B cell (primary cell): ENCODE measurements at regions not wholly inside any gene's neighbourhood (a gene's known extent, or its start where the extent isn't known, plus 50 kb on each side); places are given as distances from the start of the nearest gene placed in this dataset.
A peak's percentile ranks its signal among the peaks of the same experiment; 100 is the strongest.

ENCODE experiments used
- ATAC-seq: fragments of 200-7000 bp; cut with Tn5 transposase; one replicate; pipeline ENCODE4 v1.10.0; 2021; ENCODE audit warnings: low read depth, mild to moderate bottlenecking, moderate number of reproducible peaks, moderate library complexity
- CTCF ChIA-PET: fragments of 350-600 bp; sonication (Branson Sonifier 250); formaldehyde crosslinking; loops from one replicate; lab custom pipeline; 2021; ENCODE audit warnings: antibody characterized with exemption, inconsistent platforms; lab: Charles Lee
- POLR2A ChIA-PET: fragments of 350-600 bp; sonication (Branson Sonifier 250); formaldehyde crosslinking; loops from one replicate; lab custom pipeline; 2021; ENCODE audit warnings: antibody characterized with exemption; lab: Charles Lee
- DNase-seq: peaks from one replicate; pipeline ENCODE4 v3.0.0; 2013
- H2AFZ ChIP-seq: 2 replicates; pipeline ENCODE4 v1.6.1; 2012; ENCODE audit warnings: mild to moderate bottlenecking, low read depth, low read length; ENCODE audit not compliant: insufficient read depth, poor library complexity, severe bottlenecking
- H3K27ac ChIP-seq, 2 donors: 1 replicate in 1 of 2; 2 replicates in 1 of 2; pipeline ENCODE4 v1.5.1; 2012 to 2013; ENCODE audit warnings: low read length in 2 of 2, mild to moderate bottlenecking in 2 of 2, moderate library complexity in 1 of 2
- H3K27me3 ChIP-seq, 4 experiments: fragments of 200-600 bp in 1 of 4; sonication (generic) in 1 of 4; replicated peaks in 1 of 4; 1 replicate in 2 of 4; 2 replicates in 2 of 4; pipeline versions ENCODE4 v1.6.1 to v1.7.0; 2013 to 2016; ENCODE audit warnings: low read length in 3 of 4, mild to moderate bottlenecking in 2 of 4, mixed read lengths in 1 of 4, moderate library complexity in 1 of 4; ENCODE audit not compliant: insufficient read depth in 4 of 4, control insufficient read depth in 3 of 4; ENCODE audit errors: control extremely low read depth in 1 of 4
- H3K36me3 ChIP-seq, 2 experiments: replicated peaks in 1 of 2; 1 replicate in 1 of 2; 2 replicates in 1 of 2; pipeline versions ENCODE4 v1.6.1 to v1.7.1; 2013; ENCODE audit warnings: low read length in 1 of 2; ENCODE audit not compliant: insufficient read depth in 2 of 2, control insufficient read depth in 1 of 2; ENCODE audit errors: control extremely low read depth in 1 of 2, extremely low read depth in 1 of 2
- H3K4me1 ChIP-seq, 2 donors: fragments of 200-600 bp in 1 of 2; sonication (generic) in 1 of 2; 1 replicate in 1 of 2; 2 replicates in 1 of 2; pipeline versions ENCODE4 v1.5.1 to v1.6.1; 2013 to 2017; ENCODE audit warnings: low read length in 2 of 2; ENCODE audit not compliant: control insufficient read depth in 2 of 2, insufficient read depth in 2 of 2
- H3K4me2 ChIP-seq: replicated peaks from 2 replicates; pipeline ENCODE3; 2012; ENCODE audit warnings: mild to moderate bottlenecking, low read depth, low read length; ENCODE audit not compliant: poor library complexity, severe bottlenecking
- H3K4me3 ChIP-seq, 5 experiments: fragments of 200-600 bp in 1 of 5; sonication (generic) in 1 of 5; 1 replicate in 3 of 5; 2 replicates in 2 of 5; pipeline versions ENCODE4 v1.5.1 to v1.7.0; 2011 to 2016; ENCODE audit warnings: low read length in 4 of 5, mild to moderate bottlenecking in 4 of 5, low read depth in 2 of 5, control low read depth in 1 of 5, moderate library complexity in 1 of 5; ENCODE audit not compliant: insufficient read depth in 1 of 5; ENCODE audit errors: control extremely low read depth in 1 of 5, extremely low read depth in 1 of 5
- H3K79me2 ChIP-seq: fragments of 200-600 bp; sonication (generic); one replicate; pipeline ENCODE4 v1.6.0; 2016; ENCODE audit warnings: low read length; ENCODE audit not compliant: control insufficient read depth, insufficient read depth
- H3K9ac ChIP-seq: fragments of 200-600 bp; sonication (generic); 2 replicates; pipeline ENCODE4 v1.6.1; 2017; ENCODE audit warnings: mild to moderate bottlenecking, low read length, moderate library complexity
- H3K9me3 ChIP-seq, 3 donors: one replicate each; pipeline versions ENCODE4 v1.6.1 to v1.7.1; 2013; ENCODE audit warnings: low read length in 2 of 3; ENCODE audit not compliant: control insufficient read depth in 2 of 3, insufficient read depth in 1 of 3; ENCODE audit errors: control extremely low read depth in 1 of 3
- H4K20me1 ChIP-seq: 2 replicates; pipeline ENCODE4 v1.6.0; 2012; ENCODE audit warnings: mild to moderate bottlenecking, low read length; ENCODE audit not compliant: insufficient read depth, control insufficient read depth, poor library complexity, severe bottlenecking
- H3K27ac Mint-ChIP-seq: one replicate; pipeline ENCODE4 v1.8.0; 2021; ENCODE audit warnings: mixed read lengths
- H3K27me3 Mint-ChIP-seq: one replicate; pipeline ENCODE4 v1.8.0; 2021; ENCODE audit warnings: mixed read lengths
- H3K4me1 Mint-ChIP-seq: one replicate; pipeline ENCODE4 v1.8.0; 2021; ENCODE audit warnings: mixed read lengths
- H3K4me3 Mint-ChIP-seq: one replicate; pipeline ENCODE4 v1.8.0; 2021; ENCODE audit warnings: mixed read lengths
- H3K9me3 Mint-ChIP-seq: one replicate; pipeline ENCODE4 v1.8.0; 2022; ENCODE audit warnings: mixed read lengths; ENCODE audit not compliant: insufficient read depth
- CTCF ChIP-seq: fragments of 200-600 bp; IDR thresholded peaks from one replicate; pipeline ENCODE4 v1.8.0; 2022; ENCODE audit warnings: antibody characterized with exemption, mild to moderate bottlenecking
- EZH2 ChIP-seq: IDR thresholded peaks from 2 replicates; pipeline ENCODE4 v1.6.1; 2012; ENCODE audit warnings: borderline replicate concordance, low read depth, mild to moderate bottlenecking, moderate library complexity, low read length; ENCODE audit not compliant: insufficient read depth, poor library complexity, severe bottlenecking
- WGBS: methylation state at CpG from one replicate; pipeline ENCODE4 v1.1.5; 2013; ENCODE audit warnings: missing lambda C conversion rate; ENCODE audit not compliant: insufficient coverage; 5-methylcytosine and 5-hydroxymethylcytosine counted together
- intact Hi-C: fragments of 100-400 bp; cut with micrococcal nuclease; formaldehyde crosslinking; loops from one replicate; pipeline ENCODE4 v1.10.0; 2022

DNA sequence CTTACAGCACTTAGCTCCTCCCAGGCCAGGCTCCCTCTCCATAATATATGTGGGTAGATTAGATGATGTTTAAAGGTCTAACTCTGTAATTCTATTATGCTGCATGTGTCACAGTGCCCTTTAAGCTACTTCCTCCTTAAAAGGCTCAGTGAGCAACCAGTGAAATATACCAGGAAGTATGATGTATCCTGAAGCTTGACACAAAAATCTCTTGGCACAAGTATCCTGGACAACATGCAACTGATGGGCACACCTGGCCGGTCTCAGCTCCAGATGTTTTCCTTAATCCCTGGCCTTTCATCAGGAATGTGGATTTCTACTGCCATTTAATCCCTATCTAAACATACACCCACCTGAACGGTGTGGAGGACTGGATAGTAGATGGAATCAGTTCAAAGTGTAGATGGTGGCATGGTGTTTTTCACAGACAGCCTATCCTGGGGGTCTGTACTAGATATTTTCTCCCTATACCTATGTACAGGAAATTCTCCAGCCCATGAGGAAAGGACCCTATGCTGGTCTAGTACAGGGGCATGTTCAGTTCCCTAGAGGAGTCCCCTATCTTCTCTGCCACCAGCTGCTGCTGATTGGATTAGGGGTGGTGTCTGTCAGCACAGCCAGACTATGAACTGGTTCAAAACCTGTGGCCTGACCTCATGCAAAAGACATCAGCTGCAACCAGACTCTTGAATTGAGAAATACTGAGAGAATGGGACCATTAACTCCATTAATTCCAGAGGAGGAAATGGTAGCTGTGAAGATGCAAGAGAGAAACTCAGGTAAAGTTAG, 59.4 kb upstream of the CITED2 start:
- no peak for TF ChIP-seq CTCF
- no peak for TF ChIP-seq EZH2
- peak overlapping the region; percentile 7 for H2AFZ ChIP-seq

DNA sequence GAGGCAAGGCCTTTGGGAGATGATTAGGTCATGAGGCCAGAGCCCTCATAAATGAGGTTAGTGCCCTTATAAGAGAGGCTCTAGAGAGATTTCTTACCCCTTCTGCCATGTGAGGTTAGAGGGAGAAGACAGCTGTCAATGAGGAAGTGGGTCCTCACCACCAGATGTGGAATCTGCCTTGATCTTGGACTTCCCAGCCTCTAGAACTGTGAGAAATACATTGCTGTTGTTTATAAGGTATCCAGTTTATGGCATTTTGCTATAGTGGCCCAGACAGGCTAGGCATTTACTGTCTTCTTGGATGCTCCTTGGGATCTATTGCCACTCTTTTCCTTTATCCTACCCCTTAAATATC, 57.1 kb upstream of the CITED2 start:
- no peak for TF ChIP-seq EZH2
- Histone ChIP-seq H3K4me1 (peaks cover 4% of the 10 kb centered on the region in 2 donors), H3K79me2 (no peaks in the 10 kb centered on the region), H3K27ac (no peak overlapping the region), H3K36me3 (no peaks in the 10 kb centered on the region), H3K9me3 (peaks cover 0 to 7% (median 3%) of the 10 kb centered on the region in 3 donors), H3K4me3 (no peak overlapping the region), H3K4me2 (no peak overlapping the region), H2AFZ (no peak overlapping the region), H3K27me3 (no peaks in the 10 kb centered on the region), H4K20me1 (no peaks in the 10 kb centered on the region), H3K9ac (no peak overlapping the region)
- H3K27ac Mint-ChIP-seq = no peak overlapping the region
- intact Hi-C loops = no loop called here
- ATAC-seq = no peak
- POLR2A ChIA-PET = no interaction called here
- CTCF ChIA-PET = no interaction called here
- no peaks in the 10 kb centered on the region for H3K27me3 Mint-ChIP-seq
- H3K9me3 Mint-ChIP-seq = peaks cover 2% of the 10 kb centered on the region
- DNase-seq = no peak
- peaks cover 7% of the 10 kb centered on the region for H3K4me1 Mint-ChIP-seq
- H3K4me3 Mint-ChIP-seq = no peak overlapping the region

More for the DNA sequence above, 59.4 kb upstream of the CITED2 start:
- no CpG with 5 or more reads among the region's 2 CpGs for WGBS
- peaks cover 0 to 7% (median 3%) of the 10 kb centered on the region in 3 donors for H3K9me3 ChIP-seq
- peaks cover 7% of the 10 kb centered on the region for H3K4me1 Mint-ChIP-seq
- no peak for ATAC-seq
- no peak for DNase-seq
- H3K27me3 Mint-ChIP-seq = no peaks in the 10 kb centered on the region
- CTCF ChIA-PET = no interaction called here
- POLR2A ChIA-PET = no interaction called here
- intact Hi-C loops = no loop called here
- peaks cover 4% of the 10 kb centered on the region in 2 donors for H3K4me1 ChIP-seq
- no peak overlapping the region for H3K27ac Mint-ChIP-seq
- peaks cover 2% of the 10 kb centered on the region for H3K9me3 Mint-ChIP-seq
- H3K4me2 ChIP-seq = no peak overlapping the region
- no peak overlapping the region for H3K27ac ChIP-seq
- H3K4me3 Mint-ChIP-seq = no peak overlapping the region
- H3K4me3 ChIP-seq = no peak overlapping the region
- H3K79me2 ChIP-seq = no peaks in the 10 kb centered on the region
- no peaks in the 10 kb centered on the region for H3K36me3 ChIP-seq
- H3K9ac ChIP-seq = no peak overlapping the region
- no peaks in the 10 kb centered on the region for H4K20me1 ChIP-seq
- no peaks in the 10 kb centered on the region for H3K27me3 ChIP-seq
